ENCODE measurements at regions not wholly inside any gene's neighbourhood (a gene's known extent, or its start where the extent isn't known, plus 50 kb on each side); places are given as distances from the start of the nearest gene placed in this dataset.

GRCh38 chr6:77173472-77174074 lies 289.7 kb downstream of the HTR1B start:
- TF ChIP-seq CTCF (IDR thresholded peaks at IDR 0.05; ENCODE audit: unreplicated experiment): no peak
- Mint-ChIP-seq H3K36me3 (no peaks in the 10 kb centered on the region), H3K27me3 (ENCODE audit: low read depth) (no peaks in the 10 kb centered on the region), H3K27ac (no peak overlapping the region), H3K9me3 (no peaks in the 10 kb centered on the region), H3K4me3 (no peak overlapping the region), H3K4me1 (no peaks in the 10 kb centered on the region)
- no peak for DNase-seq (ENCODE audit: low spot score in 2 of 2, unreplicated experiment in 2 of 2)

GRCh38 chr6:77172578-77172977 lies 290.7 kb downstream of the HTR1B start:
- no peak for DNase-seq (ENCODE audit: low spot score in 2 of 2, unreplicated experiment in 2 of 2)
- no peaks in the 10 kb centered on the region for H3K27me3 Mint-ChIP-seq (ENCODE audit: low read depth)
- H3K9me3 Mint-ChIP-seq: peaks cover under 1% of the 10 kb centered on the region
- no peaks in the 10 kb centered on the region for H3K36me3 Mint-ChIP-seq
- no peaks in the 10 kb centered on the region for H3K4me1 Mint-ChIP-seq
- H3K27ac Mint-ChIP-seq: no peak overlapping the region
- TF ChIP-seq CTCF (IDR thresholded peaks at IDR 0.05; ENCODE audit: unreplicated experiment): no peak
- no peak overlapping the region for H3K4me3 Mint-ChIP-seq

- Mint-ChIP-seq H3K4me1 (no peaks in the 10 kb centered on the region), H3K27me3 (ENCODE audit: low read depth) (peaks cover 2% of the 10 kb centered on the region), H3K4me3 (no peak overlapping the region), H3K9me3 (peaks cover 20% of the 10 kb centered on the region), H3K27ac (no peak overlapping the region), H3K36me3 (no peaks in the 10 kb centered on the region)
- no peak for TF ChIP-seq CTCF (IDR thresholded peaks at IDR 0.05; ENCODE audit: unreplicated experiment)
- DNase-seq (ENCODE audit: low spot score in 2 of 2, unreplicated experiment in 2 of 2): no peak
Observed at GRCh38 chr6:77159730-77160129, 303.6 kb downstream of the HTR1B start.

GRCh38 chr6:77151241-77151640 lies 312.1 kb downstream of the HTR1B start:
- no peak for DNase-seq (ENCODE audit: low spot score in 2 of 2, unreplicated experiment in 2 of 2)
- Mint-ChIP-seq H3K27me3 (ENCODE audit: low read depth) (peaks cover 2% of the 10 kb centered on the region), H3K36me3 (no peaks in the 10 kb centered on the region), H3K4me3 (no peak overlapping the region), H3K9me3 (peaks cover 13% of the 10 kb centered on the region), H3K27ac (no peak overlapping the region), H3K4me1 (peaks cover under 1% of the 10 kb centered on the region)
- TF ChIP-seq CTCF (IDR thresholded peaks at IDR 0.05; ENCODE audit: unreplicated experiment): no peak

- Mint-ChIP-seq H3K4me3 (no peak overlapping the region), H3K27ac (no peak overlapping the region), H3K36me3 (no peaks in the 10 kb centered on the region), H3K27me3 (ENCODE audit: low read depth) (peaks cover 2% of the 10 kb centered on the region), H3K9me3 (peaks cover 13% of the 10 kb centered on the region), H3K4me1 (peaks cover 3% of the 10 kb centered on the region)
- no peak for DNase-seq (ENCODE audit: low spot score in 2 of 2, unreplicated experiment in 2 of 2)
- no peak for TF ChIP-seq CTCF (IDR thresholded peaks at IDR 0.05; ENCODE audit: unreplicated experiment)
Observed at GRCh38 chr6:77150736-77151135, 312.6 kb downstream of the HTR1B start.

- H3K9me3 Mint-ChIP-seq: no peaks in the 10 kb centered on the region
- no peak overlapping the region for H3K4me3 Mint-ChIP-seq
- no peaks in the 10 kb centered on the region for H3K36me3 Mint-ChIP-seq
- no peaks in the 10 kb centered on the region for H3K27me3 Mint-ChIP-seq (ENCODE audit: low read depth)
- no peak for TF ChIP-seq CTCF (IDR thresholded peaks at IDR 0.05; ENCODE audit: unreplicated experiment)
- H3K4me1 Mint-ChIP-seq: peaks cover 5% of the 10 kb centered on the region
- no peak for DNase-seq (ENCODE audit: low spot score in 2 of 2, unreplicated experiment in 2 of 2)
- H3K27ac Mint-ChIP-seq: no peak overlapping the region
Observed at GRCh38 chr6:77145244-77145643, 318.0 kb downstream of the HTR1B start.
